H1 (cell line): ENCODE measurements at regions not wholly inside any gene's neighbourhood (a gene's known extent, or its start where the extent isn't known, plus 50 kb on each side); places are given as distances from the start of the nearest gene placed in this dataset.

Experiments
- CTCF ChIA-PET: fragments of 300-600 bp; sonication (Branson Sonifier 250); formaldehyde crosslinking; loops from one replicate; lab custom pipeline; 2021; ENCODE audit not compliant: partially characterized antibody; lab: Charles Lee
- POLR2A ChIA-PET: fragments of 300-600 bp; sonication (Branson Sonifier 250); formaldehyde crosslinking; loops from one replicate; lab custom pipeline; 2021; ENCODE audit warnings: inconsistent platforms; ENCODE audit not compliant: partially characterized antibody; lab: Charles Lee
- DNase-seq, 2 experiments: peaks; one replicate each; pipeline versions ENCODE4 v3.0.0 to v3.0.0-alpha.2; 2010 to 2022; ENCODE audit warnings: low spot score in 2 of 2, low read depth in 1 of 2, mixed read lengths in 1 of 2
- FAIRE-seq: peaks from 2 replicates; lab custom pipeline; 2011; peaks lifted over from hg19 to GRCh38; lab: Jason Lieb, UNC
- H2AFZ ChIP-seq: 2 replicates; pipeline ENCODE4 v1.8.1; 2012; ENCODE audit warnings: low read length, inconsistent platforms
- H2AK5ac ChIP-seq: 2 replicates; pipeline ENCODE4 v1.6.1; 2013; ENCODE audit warnings: low read depth, low read length
- H2BK120ac ChIP-seq: replicated peaks from 2 replicates; pipeline ENCODE3; 2013; ENCODE audit warnings: low read depth, low read length, inconsistent platforms
- H2BK12ac ChIP-seq: 2 replicates; pipeline ENCODE4 v1.6.1; 2013; ENCODE audit warnings: low read depth, low read length
- H2BK15ac ChIP-seq: 2 replicates; pipeline ENCODE4 v1.6.1; 2013; ENCODE audit warnings: low read length
- H2BK20ac ChIP-seq: 2 replicates; pipeline ENCODE4 v1.6.1; 2013; ENCODE audit warnings: low read length
- H2BK5ac ChIP-seq: 2 replicates; pipeline ENCODE4 v1.6.1; 2013; ENCODE audit warnings: low read depth, low read length
- H3K14ac ChIP-seq: 2 replicates; pipeline ENCODE4 v1.6.1; 2013; ENCODE audit warnings: inconsistent platforms; ENCODE audit not compliant: insufficient read length
- H3K18ac ChIP-seq: 2 replicates; pipeline ENCODE4 v1.6.1; 2013; ENCODE audit warnings: low read length; ENCODE audit errors: extremely low read depth
- H3K23ac ChIP-seq: 2 replicates; pipeline ENCODE4 v1.6.1; 2013; ENCODE audit warnings: inconsistent platforms; ENCODE audit not compliant: insufficient read length
- H3K23me2 ChIP-seq: 2 replicates; pipeline ENCODE4 v1.6.1; 2013; ENCODE audit warnings: low read depth, low read length
- H3K27ac ChIP-seq: 2 replicates; pipeline ENCODE4 v1.6.1; 2011; ENCODE audit warnings: low read depth, low read length, inconsistent platforms
- H3K27me3 ChIP-seq, 4 experiments: replicated peaks in 1 of 4; 1 replicate in 1 of 4; 2 replicates in 3 of 4; pipeline versions ENCODE4 v1.6.1 to v1.8.1; 2011 to 2013; ENCODE audit warnings: low read length in 3 of 4, mild to moderate bottlenecking in 3 of 4, inconsistent platforms in 2 of 4, mixed read lengths in 2 of 4, moderate library complexity in 1 of 4; ENCODE audit not compliant: control insufficient read depth in 3 of 4, insufficient read depth in 3 of 4; ENCODE audit errors: extremely low read depth in 1 of 4
- H3K36me3 ChIP-seq, 4 experiments: 2 replicates each; pipeline versions ENCODE4 v1.6.1 to v1.8.1; 2011 to 2013; ENCODE audit warnings: mild to moderate bottlenecking in 4 of 4, low read length in 3 of 4, moderate library complexity in 2 of 4, control low read depth in 1 of 4, inconsistent platforms in 1 of 4; ENCODE audit not compliant: insufficient read depth in 4 of 4, control insufficient read depth in 2 of 4
- H3K4ac ChIP-seq: replicated peaks from 2 replicates; pipeline ENCODE3; 2013; ENCODE audit warnings: low read length, low read depth, mixed read lengths, inconsistent platforms; ENCODE audit not compliant: insufficient read length
- H3K4me1 ChIP-seq, 4 experiments: replicated peaks in 1 of 4; 1 replicate in 1 of 4; 2 replicates in 3 of 4; pipeline versions ENCODE4 v1.6.1 to v1.8.1; 2011 to 2013; ENCODE audit warnings: low read length in 3 of 4, inconsistent platforms in 2 of 4, mixed read lengths in 1 of 4; ENCODE audit not compliant: insufficient read depth in 4 of 4, control insufficient read depth in 3 of 4
- H3K4me2 ChIP-seq, 2 experiments: 2 replicates each; pipeline versions ENCODE4 v1.6.1 to v1.8.1; 2011 to 2013; ENCODE audit warnings: low read depth in 2 of 2, low read length in 2 of 2, control low read depth in 1 of 2, inconsistent platforms in 1 of 2, mild to moderate bottlenecking in 1 of 2; ENCODE audit not compliant: insufficient read depth in 1 of 2
- H3K4me3 ChIP-seq, 4 experiments: fragments of 200-600, 300-600 bp in 1 of 4; sonication (generic), shearing (Covaris generic), sonication (Bioruptor Twin) in 1 of 4; 2 replicates each; pipeline versions ENCODE4 v1.5.1 to v1.8.1; 2011 to 2016; ENCODE audit warnings: low read length in 4 of 4, low read depth in 3 of 4, control low read depth in 2 of 4, inconsistent platforms in 2 of 4, mild to moderate bottlenecking in 2 of 4, mixed read lengths in 1 of 4, moderate library complexity in 1 of 4; ENCODE audit not compliant: insufficient read depth in 2 of 4; ENCODE audit errors: extremely low read depth in 1 of 4
- H3K56ac ChIP-seq: replicated peaks from 2 replicates; pipeline ENCODE3; 2013; ENCODE audit warnings: low read depth, mild to moderate bottlenecking, mixed read lengths, low read length, inconsistent platforms; ENCODE audit not compliant: insufficient read length
- H3K79me1 ChIP-seq: 2 replicates; pipeline ENCODE4 v1.6.1; 2013; ENCODE audit warnings: low read depth, low read length, control low read depth
- H3K79me2 ChIP-seq, 2 experiments: 2 replicates each; pipeline versions ENCODE4 v1.6.1 to v1.8.1; 2012 to 2013; ENCODE audit warnings: low read length in 2 of 2, mild to moderate bottlenecking in 2 of 2, inconsistent platforms in 1 of 2; ENCODE audit not compliant: insufficient read depth in 2 of 2, control insufficient read depth in 1 of 2
- H3K9ac ChIP-seq, 4 experiments: replicated peaks in 1 of 4; 1 replicate in 1 of 4; 2 replicates in 3 of 4; pipeline versions ENCODE4 v1.6.1 to v1.8.1; 2011 to 2013; ENCODE audit warnings: low read depth in 3 of 4, low read length in 3 of 4, control low read depth in 2 of 4, mild to moderate bottlenecking in 2 of 4, moderate library complexity in 2 of 4, inconsistent platforms in 1 of 4; ENCODE audit errors: extremely low read depth in 1 of 4
- H3K9me3 ChIP-seq, 2 experiments: 2 replicates each; pipeline versions ENCODE4 v1.6.1 to v1.8.1; 2012 to 2013; ENCODE audit warnings: mild to moderate bottlenecking in 2 of 2, moderate library complexity in 2 of 2, control low read depth in 1 of 2, inconsistent platforms in 1 of 2, low read depth in 1 of 2, low read length in 1 of 2, mixed read lengths in 1 of 2; ENCODE audit not compliant: insufficient read depth in 2 of 2
- H4K20me1 ChIP-seq, 2 experiments: replicated peaks in 1 of 2; 2 replicates each; pipeline versions ENCODE3 to v1.8.1; 2011 to 2013; ENCODE audit warnings: inconsistent platforms in 2 of 2, low read length in 2 of 2, mild to moderate bottlenecking in 1 of 2; ENCODE audit not compliant: insufficient read depth in 2 of 2, control insufficient read depth in 1 of 2
- H4K5ac ChIP-seq: 2 replicates; pipeline ENCODE4 v1.6.1; 2013; ENCODE audit warnings: low read length, low read depth, mixed read lengths, inconsistent platforms; ENCODE audit not compliant: insufficient read length
- H4K8ac ChIP-seq: 2 replicates; pipeline ENCODE4 v1.8.0; 2013; ENCODE audit warnings: mild to moderate bottlenecking, moderate library complexity, low read length, inconsistent platforms; ENCODE audit not compliant: insufficient read depth; ENCODE audit errors: extremely low read depth
- H4K91ac ChIP-seq: replicated peaks from 2 replicates; pipeline ENCODE3; 2013; ENCODE audit warnings: low read length, mixed read lengths, inconsistent platforms; ENCODE audit not compliant: insufficient read length
- HDAC6 ChIP-seq: IDR thresholded peaks from one replicate; pipeline ENCODE4 v1.7.1; 2012; ENCODE audit warnings: low read depth, mild to moderate bottlenecking, inconsistent platforms, low read length, moderate library complexity
- KDM4A ChIP-seq: IDR thresholded peaks from one replicate; pipeline ENCODE4 v1.7.1; 2012; ENCODE audit warnings: low read depth, mild to moderate bottlenecking, moderate library complexity, low read length, inconsistent platforms; ENCODE audit not compliant: severe bottlenecking
- POLR2AphosphoS5 ChIP-seq: IDR thresholded peaks from 2 replicates; pipeline ENCODE4 v1.6.1; 2011; ENCODE audit warnings: low read depth, low read length
- SAP30 ChIP-seq: fragments of 300-600 bp; sonication (generic); IDR thresholded peaks from 2 replicates; pipeline ENCODE4 v1.7.1; 2012; ENCODE audit warnings: low read length, moderate library complexity, mild to moderate bottlenecking, inconsistent platforms; ENCODE audit not compliant: insufficient read depth, insufficient replicate concordance
- WGBS, 2 experiments: shearing (Covaris generic) in 1 of 2; methylation state at CpG; one replicate each; pipeline versions ENCODE4 v1.1.6 to v1.1.7; 2013 to 2015; ENCODE audit warnings: low lambda C conversion rate in 2 of 2, mixed read lengths in 2 of 2, inconsistent platforms in 1 of 2, low coverage in 1 of 2, missing lambda C conversion rate in 1 of 2; ENCODE audit not compliant: insufficient replicate concordance in 2 of 2, insufficient coverage in 1 of 2, insufficient read length in 1 of 2; ENCODE audit errors: extremely low coverage in 1 of 2, missing lambda C conversion rate in 1 of 2; 5-methylcytosine and 5-hydroxymethylcytosine counted together
- TF ChIP-seq, protein P1 (sequence below), 3 experiments: IDR thresholded peaks; 1 replicate in 2 of 3; 2 replicates in 1 of 3; pipeline versions ENCODE4 v1.5.1 to v1.6.1; 2011; ENCODE audit warnings: low read length in 3 of 3, mild to moderate bottlenecking in 3 of 3, inconsistent platforms in 2 of 3, low read depth in 1 of 3, moderate library complexity in 1 of 3; ENCODE audit not compliant: insufficient read depth in 1 of 3; ENCODE audit errors: control extremely low read depth in 1 of 3

DNA sequence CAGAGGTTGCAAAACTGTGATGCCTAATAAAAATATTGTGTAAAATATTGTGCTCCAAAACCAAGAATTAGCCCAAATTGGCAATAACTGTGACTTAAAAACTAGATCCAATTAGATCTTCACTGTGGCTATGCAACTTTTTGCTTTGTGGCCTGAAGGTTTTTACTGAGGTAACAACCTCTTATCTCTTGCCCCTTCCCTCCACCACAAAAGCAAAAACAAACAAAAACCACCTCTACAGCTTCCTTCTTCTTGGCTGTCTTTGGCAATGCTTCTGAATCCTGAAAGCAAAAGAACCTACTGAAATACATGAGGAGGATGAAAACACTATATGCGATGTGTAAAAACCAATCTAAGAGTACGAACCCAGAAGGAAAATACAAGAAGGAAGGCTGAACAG is 226.7 kb upstream of the MBL2 start:
- DNase-seq (no peak), FAIRE-seq (no peak)
- Histone ChIP-seq H3K56ac (no peak overlapping the region), H2BK15ac (no peak overlapping the region), H3K27ac (no peak overlapping the region), H3K23me2 (no peaks in the 10 kb centered on the region), H3K18ac (no peak overlapping the region), H2BK20ac (no peak overlapping the region), H3K27me3 (no peaks in the 10 kb centered on the region), H2BK12ac (no peak overlapping the region), H2AK5ac (no peak overlapping the region), H4K8ac (no peak overlapping the region), H3K79me2 (no peaks in the 10 kb centered on the region), H3K9me3 (no peaks in the 10 kb centered on the region; a peak in 1 of 4 replicates), H2BK120ac (no peak overlapping the region), H4K5ac (no peak overlapping the region), H3K4me1 (peaks cover 0 to 2% (median 0%) of the 10 kb centered on the region in 4 experiments; a peak in 1 of 7 replicates), H3K4ac (no peak overlapping the region), H4K20me1 (no peaks in the 10 kb centered on the region), H3K14ac (no peak overlapping the region), H2BK5ac (no peak overlapping the region), H2AFZ (peak overlapping the region; percentile 77; the same call in 1 of the 2 replicates), H3K4me3 (no peak overlapping the region), H3K79me1 (no peaks in the 10 kb centered on the region), H3K23ac (no peak overlapping the region), H3K9ac (no peak overlapping the region), H3K4me2 (no peak overlapping the region), H4K91ac (no peak overlapping the region), H3K36me3 (0 out of 8 replicates have a peak, but pooled peaks cover 0 to 3% (median 1%) of the 10 kb centered on the region in 4 experiments)
- POLR2A ChIA-PET: no interaction called here
- CTCF ChIA-PET: no interaction called here
- WGBS, 2 experiments: 94% methylated on average over 2 of the region's 2 CpGs; no CpG with 5 or more reads in 1 of the 2 experiments
- TF ChIP-seq KDM4A: no peak
- TF ChIP-seq SAP30: no peak
- TF ChIP-seq, protein P1, sequence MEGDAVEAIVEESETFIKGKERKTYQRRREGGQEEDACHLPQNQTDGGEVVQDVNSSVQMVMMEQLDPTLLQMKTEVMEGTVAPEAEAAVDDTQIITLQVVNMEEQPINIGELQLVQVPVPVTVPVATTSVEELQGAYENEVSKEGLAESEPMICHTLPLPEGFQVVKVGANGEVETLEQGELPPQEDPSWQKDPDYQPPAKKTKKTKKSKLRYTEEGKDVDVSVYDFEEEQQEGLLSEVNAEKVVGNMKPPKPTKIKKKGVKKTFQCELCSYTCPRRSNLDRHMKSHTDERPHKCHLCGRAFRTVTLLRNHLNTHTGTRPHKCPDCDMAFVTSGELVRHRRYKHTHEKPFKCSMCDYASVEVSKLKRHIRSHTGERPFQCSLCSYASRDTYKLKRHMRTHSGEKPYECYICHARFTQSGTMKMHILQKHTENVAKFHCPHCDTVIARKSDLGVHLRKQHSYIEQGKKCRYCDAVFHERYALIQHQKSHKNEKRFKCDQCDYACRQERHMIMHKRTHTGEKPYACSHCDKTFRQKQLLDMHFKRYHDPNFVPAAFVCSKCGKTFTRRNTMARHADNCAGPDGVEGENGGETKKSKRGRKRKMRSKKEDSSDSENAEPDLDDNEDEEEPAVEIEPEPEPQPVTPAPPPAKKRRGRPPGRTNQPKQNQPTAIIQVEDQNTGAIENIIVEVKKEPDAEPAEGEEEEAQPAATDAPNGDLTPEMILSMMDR (IDR thresholded peaks at IDR 0.05; ENCODE audit: control extremely low read depth in 1 of 3, insufficient read depth in 1 of 3, low read depth in 1 of 3, low read length in 3 of 3): no peak
- TF ChIP-seq HDAC6: no peak
- no peak for TF ChIP-seq POLR2AphosphoS5
